ENCODE measurements at regions not wholly inside any gene's neighbourhood (a gene's known extent, or its start where the extent isn't known, plus 50 kb on each side); places are given as distances from the start of the nearest gene placed in this dataset.
A peak's percentile ranks its signal among the peaks of the same experiment; 100 is the strongest.

GRCh38 chr4:167456619-167457018, 222.3 kb upstream of the SPOCK3 start:
- no peaks in the 10 kb centered on the region for H3K9me3 Mint-ChIP-seq
- H3K4me3 Mint-ChIP-seq = no peak overlapping the region
- Histone ChIP-seq H3K79me2 (ENCODE audit: low read depth) (no peaks in the 10 kb centered on the region), H4K20me1 (ENCODE audit: low read depth) (no peaks in the 10 kb centered on the region), H3K36me3 (no peaks in the 10 kb centered on the region), H2AFZ (replicated peaks) (no peak overlapping the region), H3K27ac (no peak overlapping the region), H3F3A (ENCODE audit: low read depth) (no peaks in the 10 kb centered on the region), H3K9me3 (ENCODE audit: low read depth) (no peaks in the 10 kb centered on the region), H3K4me2 (no peak overlapping the region), H3K9ac (no peak overlapping the region), H3K27me3 (no peaks in the 10 kb centered on the region), H3K4me1 (no peaks in the 10 kb centered on the region), H3K4me3 (no peak overlapping the region)
- H3K27me3 Mint-ChIP-seq (ENCODE audit: insufficient read depth, low read depth) = peaks cover 2% of the 10 kb centered on the region
- H3K27ac Mint-ChIP-seq = no peak overlapping the region
- TF ChIP-seq EZH2phosphoT487 (IDR thresholded peaks at IDR 0.05) (no peak), EZH2 (IDR thresholded peaks at IDR 0.05) (no peak), CTCF (IDR thresholded peaks at IDR 0.05) (no peak)
- no peaks in the 10 kb centered on the region for H3K4me1 Mint-ChIP-seq
- no peaks in the 10 kb centered on the region for H3K36me3 Mint-ChIP-seq
- no peak for DNase-seq (ENCODE audit: low spot score)

- no peaks in the 10 kb centered on the region for H3K9me3 Mint-ChIP-seq
- H3K4me1 ChIP-seq = no peaks in the 10 kb centered on the region
- H2AFZ ChIP-seq (replicated peaks) = no peak overlapping the region
- no peaks in the 10 kb centered on the region for H4K20me1 ChIP-seq (ENCODE audit: low read depth)
- H3K4me3 ChIP-seq = no peak overlapping the region
- no peaks in the 10 kb centered on the region for H3K4me1 Mint-ChIP-seq
- H3K27me3 Mint-ChIP-seq (ENCODE audit: insufficient read depth, low read depth) = no peaks in the 10 kb centered on the region
- no peak for DNase-seq (ENCODE audit: low spot score)
- H3K27ac Mint-ChIP-seq = no peak overlapping the region
- TF ChIP-seq EZH2 (IDR thresholded peaks at IDR 0.05) (no peak), EZH2phosphoT487 (IDR thresholded peaks at IDR 0.05) (no peak), CTCF (IDR thresholded peaks at IDR 0.05) (no peak)
- H3K79me2 ChIP-seq (ENCODE audit: low read depth) = no peaks in the 10 kb centered on the region
- no peaks in the 10 kb centered on the region for H3K36me3 ChIP-seq
- H3K4me3 Mint-ChIP-seq = no peak overlapping the region
- H3K4me2 ChIP-seq = no peak overlapping the region
- H3K27me3 ChIP-seq = no peaks in the 10 kb centered on the region
- no peaks in the 10 kb centered on the region for H3K36me3 Mint-ChIP-seq
- H3K27ac ChIP-seq = no peak overlapping the region
- H3K9me3 ChIP-seq (ENCODE audit: low read depth) = no peaks in the 10 kb centered on the region
- H3K9ac ChIP-seq = no peak overlapping the region
- no peaks in the 10 kb centered on the region for H3F3A ChIP-seq (ENCODE audit: low read depth)
These were observed 235.1 kb upstream of the SPOCK3 start for GRCh38 chr4:167469436-167469835.

GRCh38 chr4:167475951-167476350, 241.7 kb upstream of the SPOCK3 start:
- H3K27ac ChIP-seq = no peak overlapping the region
- no peaks in the 10 kb centered on the region for H3K9me3 ChIP-seq (ENCODE audit: low read depth)
- no peaks in the 10 kb centered on the region for H3K36me3 Mint-ChIP-seq
- no peaks in the 10 kb centered on the region for H3K27me3 ChIP-seq
- H2AFZ ChIP-seq (replicated peaks) = no peak overlapping the region
- H3K79me2 ChIP-seq (ENCODE audit: low read depth) = no peaks in the 10 kb centered on the region
- H3K9ac ChIP-seq = no peak overlapping the region
- H3K9me3 Mint-ChIP-seq = no peaks in the 10 kb centered on the region
- no peak overlapping the region for H3K4me2 ChIP-seq
- H3K4me3 ChIP-seq = no peak overlapping the region
- H3K4me1 Mint-ChIP-seq = peaks cover 4% of the 10 kb centered on the region
- H3F3A ChIP-seq (ENCODE audit: low read depth) = no peaks in the 10 kb centered on the region
- H3K27ac Mint-ChIP-seq = no peak overlapping the region
- peak; percentile 2 for DNase-seq (ENCODE audit: low spot score)
- H4K20me1 ChIP-seq (ENCODE audit: low read depth) = no peaks in the 10 kb centered on the region
- H3K36me3 ChIP-seq = no peaks in the 10 kb centered on the region
- no peaks in the 10 kb centered on the region for H3K4me1 ChIP-seq
- TF ChIP-seq CTCF (IDR thresholded peaks at IDR 0.05) (no peak), EZH2phosphoT487 (IDR thresholded peaks at IDR 0.05) (no peak), EZH2 (IDR thresholded peaks at IDR 0.05) (no peak)
- H3K4me3 Mint-ChIP-seq = no peak overlapping the region
- no peaks in the 10 kb centered on the region for H3K27me3 Mint-ChIP-seq (ENCODE audit: insufficient read depth, low read depth)

GRCh38 chr4:167492007-167492406, 257.7 kb upstream of the SPOCK3 start:
- no peak overlapping the region for H3K4me3 Mint-ChIP-seq
- Histone ChIP-seq H3K36me3 (no peaks in the 10 kb centered on the region), H2AFZ (replicated peaks) (no peak overlapping the region), H3K79me2 (ENCODE audit: low read depth) (no peaks in the 10 kb centered on the region), H3K4me2 (no peak overlapping the region), H3F3A (ENCODE audit: low read depth) (no peaks in the 10 kb centered on the region), H3K4me3 (no peak overlapping the region), H3K27ac (no peak overlapping the region), H3K9me3 (ENCODE audit: low read depth) (no peaks in the 10 kb centered on the region), H3K27me3 (no peaks in the 10 kb centered on the region), H3K4me1 (no peaks in the 10 kb centered on the region), H4K20me1 (ENCODE audit: low read depth) (no peaks in the 10 kb centered on the region), H3K9ac (no peak overlapping the region)
- H3K27me3 Mint-ChIP-seq (ENCODE audit: insufficient read depth, low read depth) = peaks cover 3% of the 10 kb centered on the region
- DNase-seq (ENCODE audit: low spot score) = no peak
- no peaks in the 10 kb centered on the region for H3K4me1 Mint-ChIP-seq
- no peaks in the 10 kb centered on the region for H3K36me3 Mint-ChIP-seq
- TF ChIP-seq CTCF (IDR thresholded peaks at IDR 0.05) (no peak), EZH2 (IDR thresholded peaks at IDR 0.05) (no peak), EZH2phosphoT487 (IDR thresholded peaks at IDR 0.05) (no peak)
- H3K27ac Mint-ChIP-seq = no peak overlapping the region
- H3K9me3 Mint-ChIP-seq = peaks cover 8% of the 10 kb centered on the region

Data from neural progenitor cell (in vitro differentiated cells).